Endothelial cell of umbilical vein (primary cell): ENCODE measurements at regions not wholly inside any gene's neighbourhood (a gene's known extent, or its start where the extent isn't known, plus 50 kb on each side); places are given as distances from the start of the nearest gene placed in this dataset.

ENCODE experiments used
- BruUV-seq: library from RNA; stranded (reverse); fragments of 400-500 nt; replicated peaks from 2 replicates; lab custom pipeline; 2021; lab: Mats Ljungman, UMichigan
- CTCF ChIA-PET: fragments of 300-600, 350-600 bp; sonication (Branson Sonifier 250); formaldehyde crosslinking; loops from one replicate; lab custom pipeline; 2021; ENCODE audit warnings: antibody characterized with exemption, inconsistent platforms; lab: Charles Lee
- POLR2A ChIA-PET: fragments of 300-600, 350-600 bp; sonication (Branson Sonifier 250); formaldehyde crosslinking; loops from one replicate; lab custom pipeline; 2021; ENCODE audit warnings: antibody characterized with exemption, inconsistent platforms; lab: Charles Lee
- DNase-seq: peaks from one replicate; pipeline ENCODE4 v3.0.0-alpha.2; 2011; ENCODE audit warnings: low read depth, low spot score
- FAIRE-seq: peaks from 2 replicates; lab custom pipeline; 2011; peaks lifted over from hg19 to GRCh38; lab: Jason Lieb, UNC
- H2AFZ ChIP-seq: 2 replicates; pipeline ENCODE4 v1.6.0; 2012; ENCODE audit warnings: low read depth, low read length, control low read depth, inconsistent platforms
- H3K27ac ChIP-seq: 2 replicates; pipeline ENCODE4 v1.5.1; 2011; ENCODE audit warnings: low read depth, mild to moderate bottlenecking, control low read depth, low read length, moderate library complexity; ENCODE audit not compliant: insufficient read depth
- H3K27me3 ChIP-seq, 2 experiments: 2 replicates each; pipeline versions ENCODE4 v1.6.0 to v1.6.1; 2011; ENCODE audit warnings: low read length in 2 of 2, mixed read lengths in 1 of 2; ENCODE audit not compliant: control insufficient read depth in 2 of 2, insufficient read depth in 2 of 2
- H3K36me3 ChIP-seq, 2 experiments: 2 replicates in 1 of 2; 3 replicates in 1 of 2; pipeline ENCODE4 v1.5.1; 2011; ENCODE audit warnings: low read length in 2 of 2, mild to moderate bottlenecking in 1 of 2, moderate library complexity in 1 of 2; ENCODE audit not compliant: control insufficient read depth in 2 of 2, insufficient read depth in 2 of 2; ENCODE audit errors: extremely low read depth in 1 of 2
- H3K4me1 ChIP-seq: 3 replicates; pipeline ENCODE4 v1.5.1; 2011; ENCODE audit warnings: mild to moderate bottlenecking, low read length; ENCODE audit not compliant: control insufficient read depth, insufficient read depth; ENCODE audit errors: extremely low read depth
- H3K4me2 ChIP-seq: 2 replicates; pipeline ENCODE4 v1.6.1; 2011; ENCODE audit warnings: low read length, control low read depth, mixed read lengths; ENCODE audit not compliant: insufficient read depth
- H3K4me3 ChIP-seq, 3 experiments: fragments of 200-600 bp in 1 of 3; sonication (generic), shearing (Covaris generic) in 1 of 3; replicated peaks in 1 of 3; 2 replicates each; pipeline ENCODE4 v1.5.1; 2011 to 2016; ENCODE audit warnings: control low read depth in 3 of 3, low read length in 3 of 3, mild to moderate bottlenecking in 2 of 3, inconsistent platforms in 1 of 3, low read depth in 1 of 3, moderate library complexity in 1 of 3; ENCODE audit not compliant: insufficient read depth in 1 of 3
- H3K79me2 ChIP-seq: 2 replicates; pipeline ENCODE4 v1.6.0; 2012; ENCODE audit warnings: low read length, inconsistent platforms; ENCODE audit not compliant: control insufficient read depth, insufficient read depth
- H3K9ac ChIP-seq: replicated peaks from 2 replicates; pipeline ENCODE3; 2011; ENCODE audit warnings: low read length, control low read depth; ENCODE audit not compliant: insufficient read depth; ENCODE audit errors: extremely low read depth
- H3K9me1 ChIP-seq: replicated peaks from 3 replicates; pipeline ENCODE4 v1.6.0; 2011; ENCODE audit warnings: mild to moderate bottlenecking, low read length; ENCODE audit not compliant: control insufficient read depth, insufficient read depth; ENCODE audit errors: extremely low read depth
- H3K9me3 ChIP-seq: replicated peaks from 2 replicates; pipeline ENCODE4 v1.5.1; 2012; ENCODE audit warnings: low read length, inconsistent platforms; ENCODE audit not compliant: control insufficient read depth, insufficient read depth
- H4K20me1 ChIP-seq: replicated peaks from 2 replicates; pipeline ENCODE3; 2011; ENCODE audit warnings: mild to moderate bottlenecking, low read length; ENCODE audit not compliant: control insufficient read depth, insufficient read depth; ENCODE audit errors: extremely low read depth
- EZH2 ChIP-seq: IDR thresholded peaks from 2 replicates; pipeline ENCODE4 v1.6.1; 2012; ENCODE audit warnings: borderline replicate concordance, low read depth, mild to moderate bottlenecking, moderate library complexity, low read length, inconsistent platforms; ENCODE audit not compliant: severe bottlenecking
- FOS ChIP-seq: IDR thresholded peaks from 2 replicates; pipeline ENCODE4 v1.6.1; 2011; ENCODE audit warnings: mild to moderate bottlenecking, low read length, moderate library complexity, borderline replicate concordance; ENCODE audit not compliant: insufficient read depth
- GATA2 ChIP-seq: IDR thresholded peaks from 2 replicates; pipeline ENCODE4 v1.7.0; 2011; ENCODE audit warnings: low read depth, mild to moderate bottlenecking, moderate library complexity, mixed read lengths, low read length; ENCODE audit not compliant: insufficient read length, insufficient read depth
- JUN ChIP-seq: IDR thresholded peaks from 2 replicates; pipeline ENCODE4 v1.6.1; 2011; ENCODE audit warnings: borderline replicate concordance, low read depth; ENCODE audit not compliant: insufficient read length, insufficient read depth
- MYC ChIP-seq: IDR thresholded peaks from one replicate; pipeline ENCODE4 v1.6.1; 2011; ENCODE audit warnings: mild to moderate bottlenecking, low read depth, low read length
- POLR2A ChIP-seq: IDR thresholded peaks from 2 replicates; pipeline ENCODE4 v1.6.1; 2012; ENCODE audit warnings: low read depth, mild to moderate bottlenecking, control low read depth, low read length
- POLR2AphosphoS5 ChIP-seq: IDR thresholded peaks from 2 replicates; pipeline ENCODE4 v1.6.1; 2012; ENCODE audit warnings: low read depth, mild to moderate bottlenecking, control low read depth, low read length, moderate library complexity; ENCODE audit not compliant: insufficient read depth
- dilution Hi-C: fragments of 300-500 bp; cut with MboI; formaldehyde crosslinking; loops from one replicate; pipeline ENCODE4 v1.15.0; 2019; ENCODE audit warnings: low sequenced_read_pairs; ENCODE audit not compliant: extremely low pct_ligation_motif_present
- intact Hi-C: fragments of 100-400 bp; cut with micrococcal nuclease; formaldehyde crosslinking; loops from one replicate; pipeline ENCODE4 v1.10.0; 2022
- TF ChIP-seq, protein P1 (sequence below): IDR thresholded peaks from 2 replicates; pipeline ENCODE4 v1.6.1; 2011; ENCODE audit not compliant: insufficient read depth, insufficient read length
- TF ChIP-seq, protein P2 (sequence below), 2 donors: IDR thresholded peaks; 1 replicate in 1 of 2; 2 replicates in 1 of 2; pipeline ENCODE4 v1.5.1; 2011; ENCODE audit warnings: low read length in 2 of 2, mild to moderate bottlenecking in 2 of 2, moderate library complexity in 2 of 2, control low read depth in 1 of 2, inconsistent platforms in 1 of 2, low read depth in 1 of 2; ENCODE audit not compliant: insufficient read depth in 1 of 2; ENCODE audit errors: extremely low read depth in 1 of 2

DNA sequence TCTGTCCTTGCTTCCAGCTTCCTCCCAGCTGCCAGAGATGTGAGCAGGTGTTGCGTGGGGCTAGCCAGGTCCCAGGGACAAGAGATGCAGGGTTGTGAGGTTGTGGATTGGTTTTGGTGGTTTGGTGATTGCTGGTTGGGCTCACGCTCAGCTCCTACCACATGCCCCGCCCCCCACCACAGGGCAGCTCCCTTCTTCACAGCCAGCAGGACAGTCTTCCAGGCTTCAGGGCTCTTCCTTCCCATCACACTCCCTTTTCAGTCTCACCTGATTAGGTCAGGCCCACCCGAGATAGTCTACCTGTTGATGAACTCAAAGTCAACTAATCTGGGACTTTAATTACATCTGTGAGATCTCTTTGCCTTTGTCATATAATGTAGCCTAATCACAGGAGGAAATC lies 52.0 kb upstream of the GLI2 start:
- Histone ChIP-seq H2AFZ (no peak overlapping the region), H3K9me3 (no peaks in the 10 kb centered on the region), H3K36me3 (no peaks in the 10 kb centered on the region), H3K27me3 (peaks cover 6 to 8% of the 10 kb centered on the region in 2 experiments), H3K9me1 (no peaks in the 10 kb centered on the region), H3K4me2 (no peak overlapping the region), H3K9ac (no peak overlapping the region), H4K20me1 (no peaks in the 10 kb centered on the region), H3K79me2 (no peaks in the 10 kb centered on the region), H3K27ac (no peak overlapping the region), H3K4me1 (no peaks in the 10 kb centered on the region), H3K4me3 (no peak overlapping the region)
- intact Hi-C loops = loop anchor here (5.0 kb wide), 1 partner anchor 476 kb away; no protein-coding TSS in a partner anchor
- TF ChIP-seq, protein P1, sequence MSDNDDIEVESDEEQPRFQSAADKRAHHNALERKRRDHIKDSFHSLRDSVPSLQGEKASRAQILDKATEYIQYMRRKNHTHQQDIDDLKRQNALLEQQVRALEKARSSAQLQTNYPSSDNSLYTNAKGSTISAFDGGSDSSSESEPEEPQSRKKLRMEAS = no peak
- ChIA-PET CTCF (interaction anchor here (1.1 to 5.8 kb wide), 4 partner anchors 337 to 396 kb away, joined by 4 to 148 read pairs (median 32); no protein-coding TSS in a partner anchor), POLR2A (no interaction called here)
- dilution Hi-C loops = no loop called here
- DNase-seq (no peak), FAIRE-seq (no peak)
- BruUV-seq = no TSS peak

DNA sequence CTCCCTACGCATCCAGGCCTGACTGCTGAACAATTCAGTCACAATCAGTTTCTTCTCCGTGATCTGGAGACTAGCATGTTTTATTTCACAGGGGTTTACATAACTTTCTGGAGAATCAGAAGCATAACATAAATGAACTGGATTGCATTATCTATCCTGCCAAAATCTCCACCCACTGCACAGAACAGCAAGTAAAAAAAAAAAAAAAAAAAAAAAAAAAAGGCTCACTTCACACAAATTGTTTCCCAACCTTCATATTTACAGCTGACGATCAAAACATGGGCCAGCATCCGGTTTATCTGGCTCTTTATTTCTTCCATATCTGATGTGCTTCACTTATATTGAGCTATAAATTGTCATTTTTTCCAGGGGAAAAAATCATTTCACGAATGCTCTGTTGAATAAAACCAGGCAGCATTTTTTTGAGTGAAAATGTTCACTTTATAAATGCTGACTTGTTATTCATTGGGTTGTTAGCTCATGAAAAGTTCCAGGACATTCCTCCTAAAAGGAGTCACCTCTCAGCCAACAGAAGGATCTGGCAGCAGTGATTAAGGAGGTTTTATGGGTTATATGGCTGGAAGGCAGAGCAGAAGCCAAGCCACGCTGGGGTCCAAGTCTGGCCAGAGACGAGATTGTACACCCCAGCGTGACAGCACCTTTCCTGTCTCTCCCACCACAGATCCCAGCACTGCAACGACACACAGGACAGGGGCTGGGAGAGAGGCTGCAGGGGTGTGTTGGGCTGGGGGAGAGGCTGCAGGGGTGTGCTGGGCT lies 51.2 kb upstream of the GLI2 start:
- no peak overlapping the region for H3K4me2 ChIP-seq
- H3K27ac ChIP-seq = no peak overlapping the region
- POLR2A ChIA-PET = no interaction called here
- no peak overlapping the region for H2AFZ ChIP-seq
- no TSS peak for BruUV-seq
- CTCF ChIA-PET = interaction anchor here (2.1 to 5.8 kb wide), 2 partner anchors 342 to 395 kb away, joined by 9 to 148 read pairs; no protein-coding TSS in a partner anchor
- no peak overlapping the region for H3K9ac ChIP-seq
- TF ChIP-seq POLR2AphosphoS5 (no peak), POLR2A (no peak), FOS (no peak), JUN (no peak), GATA2 (no peak), EZH2 (no peak), MYC (no peak)
- TF ChIP-seq, protein P2, sequence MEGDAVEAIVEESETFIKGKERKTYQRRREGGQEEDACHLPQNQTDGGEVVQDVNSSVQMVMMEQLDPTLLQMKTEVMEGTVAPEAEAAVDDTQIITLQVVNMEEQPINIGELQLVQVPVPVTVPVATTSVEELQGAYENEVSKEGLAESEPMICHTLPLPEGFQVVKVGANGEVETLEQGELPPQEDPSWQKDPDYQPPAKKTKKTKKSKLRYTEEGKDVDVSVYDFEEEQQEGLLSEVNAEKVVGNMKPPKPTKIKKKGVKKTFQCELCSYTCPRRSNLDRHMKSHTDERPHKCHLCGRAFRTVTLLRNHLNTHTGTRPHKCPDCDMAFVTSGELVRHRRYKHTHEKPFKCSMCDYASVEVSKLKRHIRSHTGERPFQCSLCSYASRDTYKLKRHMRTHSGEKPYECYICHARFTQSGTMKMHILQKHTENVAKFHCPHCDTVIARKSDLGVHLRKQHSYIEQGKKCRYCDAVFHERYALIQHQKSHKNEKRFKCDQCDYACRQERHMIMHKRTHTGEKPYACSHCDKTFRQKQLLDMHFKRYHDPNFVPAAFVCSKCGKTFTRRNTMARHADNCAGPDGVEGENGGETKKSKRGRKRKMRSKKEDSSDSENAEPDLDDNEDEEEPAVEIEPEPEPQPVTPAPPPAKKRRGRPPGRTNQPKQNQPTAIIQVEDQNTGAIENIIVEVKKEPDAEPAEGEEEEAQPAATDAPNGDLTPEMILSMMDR (IDR thresholded peaks at IDR 0.05; ENCODE audit: extremely low read depth in 1 of 2, insufficient read depth in 1 of 2, low read depth in 1 of 2, low read length in 2 of 2) = no peak
- TF ChIP-seq, protein P1 = no peak
- intact Hi-C loops (loop anchor here (5.0 kb wide), 1 partner anchor 477 kb away; no protein-coding TSS in a partner anchor), dilution Hi-C loops (no loop called here)
- DNase-seq (no peak), FAIRE-seq (no peak)
- H3K9me3 ChIP-seq = no peaks in the 10 kb centered on the region
- peaks cover 6 to 7% of the 10 kb centered on the region in 2 experiments for H3K27me3 ChIP-seq
- no peaks in the 10 kb centered on the region for H3K36me3 ChIP-seq
- no peaks in the 10 kb centered on the region for H3K79me2 ChIP-seq
- no peak overlapping the region for H3K4me3 ChIP-seq
- no peaks in the 10 kb centered on the region for H3K9me1 ChIP-seq
- H4K20me1 ChIP-seq = no peaks in the 10 kb centered on the region
- no peaks in the 10 kb centered on the region for H3K4me1 ChIP-seq
